Sigmoid colon (tissue), 3 donors: ENCODE measurements at regions not wholly inside any gene's neighbourhood (a gene's known extent, or its start where the extent isn't known, plus 50 kb on each side); places are given as distances from the start of the nearest gene placed in this dataset.

Source experiments
- CTCF ChIP-seq, 4 experiments: fragments of 450-650 bp in 3 of 4; fragments of 200-600 bp in 1 of 4; IDR thresholded peaks; one replicate each; pipeline ENCODE4 v1.5.1; 2016 to 2019; ENCODE audit warnings: antibody characterized with exemption in 4 of 4, mild to moderate bottlenecking in 3 of 4, moderate library complexity in 2 of 4
- POLR2A ChIP-seq, 2 donors: fragments of 450-650 bp; IDR thresholded peaks; one replicate each; pipeline ENCODE4 v1.6.1; 2016; ENCODE audit warnings: antibody characterized with exemption in 2 of 2, mild to moderate bottlenecking in 2 of 2, moderate library complexity in 2 of 2

- TF ChIP-seq POLR2A (IDR thresholded peaks at IDR 0.05): no peak
- no peak for TF ChIP-seq CTCF (IDR thresholded peaks at IDR 0.05)
These were observed 524.5 kb upstream of the RGMB start for GRCh38 chr5:98248949-98249348.
